ENCODE measurements at regions not wholly inside any gene's neighbourhood (a gene's known extent, or its start where the extent isn't known, plus 50 kb on each side); places are given as distances from the start of the nearest gene placed in this dataset.

- TF ChIP-seq CTCF (IDR thresholded peaks at IDR 0.05) (no peak), POLR2A (IDR thresholded peaks at IDR 0.05) (no peak)
Observed at GRCh38 chr2:176484838-176485237, 215.6 kb downstream of the MTX2 start.

All from Peyer's patch (tissue), 4 donors.